GM19043 (cell line): ENCODE measurements at regions not wholly inside any gene's neighbourhood (a gene's known extent, or its start where the extent isn't known, plus 50 kb on each side); places are given as distances from the start of the nearest gene placed in this dataset.
"Not testable (repeated sequence)": the region's sequence is repeated elsewhere in the genome, so short reads cannot be mapped to it uniquely, and the experiment has no call there.

Source experiments
- ATAC-seq: cut with Tn5 transposase; IDR thresholded peaks from one replicate; pipeline ENCODE4 v1.9.1; 2021; ENCODE audit warnings: low read depth; ENCODE audit not compliant: unreplicated experiment

- ATAC-seq, result no peak
Observed at GRCh38 chr6:71049198-71049770, 92.4 kb upstream of the B3GAT2 start.

DNA sequence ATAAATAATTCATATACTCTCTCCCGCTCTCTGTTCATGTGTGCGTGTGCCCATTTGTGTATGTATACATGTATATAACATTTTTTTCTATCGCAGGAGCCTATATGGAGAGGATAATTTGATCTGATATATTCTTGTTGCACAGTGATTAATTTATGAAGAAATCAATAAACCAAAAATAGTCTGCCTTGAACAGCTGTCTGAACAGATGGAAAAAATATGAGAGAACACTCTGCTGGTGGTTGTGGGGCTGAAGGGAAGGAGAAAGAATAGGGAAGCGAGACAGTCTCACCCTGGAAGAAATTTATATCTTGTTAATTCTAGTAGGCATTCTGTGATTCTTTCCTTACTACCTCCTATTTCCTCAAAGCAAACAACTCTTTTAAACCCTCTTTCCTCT is 96.6 kb upstream of the B3GAT2 start:
- ATAC-seq, result no peak

GRCh38 chr6:71056656-71057055 is 99.8 kb upstream of the B3GAT2 start:
- ATAC-seq, result no peak

- ATAC-seq, result no peak
Observed at GRCh38 chr6:71066153-71066552, 109.3 kb upstream of the B3GAT2 start.

GRCh38 chr6:71067816-71068215 is 111.0 kb upstream of the B3GAT2 start:
- no peak for ATAC-seq

DNA sequence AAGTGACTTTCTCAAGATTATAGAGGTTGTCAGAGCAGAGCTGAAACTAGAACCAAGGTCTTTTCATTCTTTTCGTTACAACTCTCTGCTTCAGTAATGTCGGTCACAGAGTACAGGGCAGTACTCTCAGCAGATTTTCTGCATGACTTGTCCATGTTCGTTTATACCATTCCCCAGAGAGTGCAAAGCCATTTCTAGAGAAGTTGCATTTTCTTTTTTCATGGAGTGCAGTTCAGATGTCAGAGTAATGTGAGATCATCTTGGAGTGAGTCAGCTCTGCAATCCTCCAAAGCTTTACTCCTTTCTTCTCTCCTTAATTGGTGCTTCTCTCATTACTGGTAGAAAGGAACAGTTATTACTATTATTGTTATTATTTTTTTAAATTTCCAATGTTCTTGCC is 115.6 kb upstream of the B3GAT2 start:
- no peak for ATAC-seq

DNA sequence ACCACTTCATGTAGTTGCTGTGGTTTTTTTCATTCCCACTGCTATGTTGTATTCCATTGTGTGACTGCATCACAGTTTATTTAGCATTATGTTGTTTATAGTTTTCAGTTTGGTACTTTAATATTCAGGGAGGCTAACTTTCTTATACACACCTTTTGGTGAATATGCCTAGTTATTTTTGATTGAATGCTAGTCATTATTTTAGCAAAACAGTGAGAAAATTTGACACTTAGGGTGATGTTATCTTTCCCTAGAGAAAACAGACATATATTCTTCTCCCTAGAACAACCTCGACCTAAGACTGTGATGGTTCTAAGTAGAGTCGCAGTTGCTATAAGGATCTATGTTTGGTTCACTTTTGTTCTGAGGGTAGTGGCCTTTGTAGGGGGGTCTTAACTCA is 120.8 kb upstream of the B3GAT2 start:
- no peak for ATAC-seq

- ATAC-seq, result no peak
Observed at GRCh38 chr6:71079677-71080076, 122.8 kb upstream of the B3GAT2 start.

DNA sequence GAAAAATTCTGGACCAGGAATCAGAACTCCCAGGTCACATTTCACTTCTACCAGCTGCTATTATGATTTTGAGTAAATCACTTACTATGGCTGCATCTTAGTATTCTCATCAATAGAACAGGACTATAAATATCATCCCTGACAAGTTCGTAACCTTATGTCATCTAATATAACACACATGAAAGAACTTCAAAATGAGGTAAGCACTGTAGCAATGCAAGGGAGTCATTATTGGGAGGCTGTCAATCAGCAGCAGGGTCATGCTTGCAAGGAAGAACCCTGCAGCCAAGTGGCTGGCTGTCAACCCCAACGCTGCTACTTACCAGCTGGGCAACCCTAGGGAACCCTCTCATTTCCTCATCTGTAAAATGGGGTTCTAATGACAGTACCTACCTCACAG is 123.3 kb upstream of the B3GAT2 start:
- no peak for ATAC-seq

DNA sequence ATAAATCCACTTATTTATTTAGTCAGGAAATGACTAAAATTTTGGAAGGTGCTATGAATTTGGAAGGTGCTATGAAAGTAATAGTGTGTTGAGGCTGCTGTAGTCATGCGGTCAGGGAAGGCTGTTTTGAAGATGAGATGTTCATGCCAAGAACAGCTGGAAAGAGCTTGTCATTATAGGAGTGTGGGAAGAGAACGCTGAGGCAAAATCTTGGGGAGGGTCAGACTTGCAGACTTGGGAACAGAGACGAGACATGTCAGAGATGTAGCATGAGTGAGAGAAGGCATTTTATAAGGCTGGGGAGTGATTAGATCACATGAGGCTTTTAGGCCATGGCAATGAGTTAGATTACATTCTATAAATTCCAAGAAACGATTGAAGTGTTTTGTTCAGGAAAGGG is 124.0 kb upstream of the B3GAT2 start:
- ATAC-seq, result no peak

DNA sequence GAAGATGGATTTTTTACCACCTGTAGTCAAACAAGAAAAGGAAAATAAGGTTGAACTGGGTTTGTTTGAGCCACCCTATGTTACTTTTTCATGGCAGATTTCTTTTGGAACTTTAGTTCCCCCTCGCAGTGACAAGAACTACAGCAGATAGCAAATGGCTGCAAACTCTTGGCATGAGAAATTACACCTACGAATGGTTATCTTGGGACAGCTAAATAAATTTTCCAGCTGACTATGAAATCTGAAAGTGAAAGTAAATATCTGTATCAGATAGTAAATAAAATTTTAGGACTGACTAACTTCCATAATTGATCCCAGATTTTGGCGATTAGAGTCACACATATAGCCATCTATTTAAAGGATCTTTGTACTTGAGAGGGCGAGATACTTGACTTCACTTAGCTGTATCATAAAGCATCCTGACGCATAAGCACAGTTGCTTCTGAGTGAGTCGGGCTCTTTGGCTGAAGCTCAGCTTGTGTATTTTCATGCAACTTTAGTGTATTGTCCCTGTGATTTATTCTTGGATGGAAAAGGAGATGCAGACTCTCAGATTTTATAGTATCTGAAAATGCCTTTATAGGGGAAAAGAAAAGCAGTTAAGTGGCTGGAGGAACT is 125.3 kb upstream of the B3GAT2 start:
- no peak for ATAC-seq

- no peak for ATAC-seq
Observed at GRCh38 chr6:71083308-71083820, 126.5 kb upstream of the B3GAT2 start.

GRCh38 chr6:71088166-71088565 is 131.3 kb upstream of the B3GAT2 start:
- ATAC-seq, result no peak

DNA sequence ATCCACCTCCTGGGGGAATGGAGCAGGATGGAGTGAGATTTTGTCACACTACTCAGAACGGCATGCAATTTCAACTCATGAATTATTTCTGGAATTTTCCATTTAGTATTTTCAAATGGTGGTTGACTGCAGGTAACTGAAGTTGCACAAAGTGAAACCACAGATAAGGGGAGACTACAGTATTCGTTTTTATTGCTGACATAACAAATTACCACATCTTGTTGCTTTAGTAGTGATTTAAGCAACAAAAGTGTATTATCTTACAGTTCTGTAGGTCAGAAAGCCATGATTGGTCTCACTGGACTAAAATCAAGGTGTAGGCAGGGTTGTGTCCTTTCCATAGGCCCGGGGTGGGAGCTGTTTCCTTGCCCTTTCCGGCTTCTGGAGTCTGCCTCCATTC is 133.4 kb upstream of the B3GAT2 start:
- no peak for ATAC-seq

- ATAC-seq, result no peak
Observed at GRCh38 chr6:71091167-71091566, 134.3 kb upstream of the B3GAT2 start.

- no peak for ATAC-seq
Observed at GRCh38 chr6:71091956-71092355, 135.1 kb upstream of the B3GAT2 start.

DNA sequence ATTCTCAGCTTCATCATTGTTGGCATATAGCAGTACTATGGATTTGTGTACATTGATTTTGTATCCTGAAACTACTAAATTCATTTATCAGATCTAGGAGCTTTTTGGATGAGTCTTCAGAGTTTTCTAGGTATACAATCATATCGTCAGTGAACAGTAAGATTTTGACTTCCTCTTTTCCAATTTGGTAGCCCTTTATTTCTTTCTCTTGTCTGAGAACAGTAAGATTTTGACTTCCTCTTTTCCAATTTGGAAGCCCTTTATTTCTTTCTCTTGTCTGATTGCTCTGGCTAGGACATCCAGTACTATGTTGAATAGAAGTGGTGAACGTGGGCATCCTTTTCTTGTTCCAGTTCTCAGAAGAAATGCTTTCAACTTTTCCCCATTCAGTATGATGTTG is 140.4 kb upstream of the B3GAT2 start:
- ATAC-seq, result not testable (repeated sequence)

DNA sequence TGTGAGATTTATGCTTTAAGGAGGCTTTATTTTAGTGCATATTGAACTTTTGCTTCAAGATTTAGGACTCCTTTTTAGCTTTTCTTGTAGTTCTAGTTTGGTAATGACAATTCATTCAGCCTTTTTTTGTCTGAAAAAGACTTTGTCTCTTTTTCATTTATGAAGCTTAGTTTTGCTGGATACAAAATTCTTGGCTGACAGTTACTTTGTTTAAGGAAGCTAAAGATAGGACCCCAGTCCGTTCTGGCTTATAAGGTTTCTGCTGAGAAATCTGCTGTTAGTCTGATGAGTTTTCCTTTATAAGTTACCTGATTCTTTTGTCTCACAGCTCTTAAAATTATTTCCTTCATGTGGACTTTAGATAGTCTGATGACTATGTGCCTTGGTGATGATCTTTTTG is 142.8 kb upstream of the B3GAT2 start:
- ATAC-seq, result no peak

GRCh38 chr6:71103130-71103529 is 146.3 kb upstream of the B3GAT2 start:
- ATAC-seq, result no peak

- ATAC-seq, result no peak
Observed at GRCh38 chr6:71103641-71104040, 146.8 kb upstream of the B3GAT2 start.

DNA sequence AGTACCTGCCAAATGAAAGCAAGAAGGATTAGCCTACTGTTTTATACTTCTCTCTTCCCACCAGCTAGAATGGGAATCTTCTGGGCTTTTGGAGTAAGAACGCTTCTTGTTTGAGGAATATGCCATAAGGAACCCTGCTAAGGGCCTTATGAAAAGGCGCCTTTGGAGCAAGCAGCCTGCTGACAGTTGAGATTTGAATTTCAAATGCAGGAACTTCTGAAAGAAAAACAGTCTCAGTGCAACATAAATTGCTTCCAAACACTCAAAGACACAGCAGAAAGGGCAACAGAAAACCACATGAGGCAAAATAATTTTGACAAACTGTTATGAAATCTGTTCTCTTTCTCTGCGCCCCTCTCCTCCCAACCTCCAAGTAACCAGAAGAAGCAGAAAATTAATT is 149.4 kb upstream of the B3GAT2 start:
- no peak for ATAC-seq

DNA sequence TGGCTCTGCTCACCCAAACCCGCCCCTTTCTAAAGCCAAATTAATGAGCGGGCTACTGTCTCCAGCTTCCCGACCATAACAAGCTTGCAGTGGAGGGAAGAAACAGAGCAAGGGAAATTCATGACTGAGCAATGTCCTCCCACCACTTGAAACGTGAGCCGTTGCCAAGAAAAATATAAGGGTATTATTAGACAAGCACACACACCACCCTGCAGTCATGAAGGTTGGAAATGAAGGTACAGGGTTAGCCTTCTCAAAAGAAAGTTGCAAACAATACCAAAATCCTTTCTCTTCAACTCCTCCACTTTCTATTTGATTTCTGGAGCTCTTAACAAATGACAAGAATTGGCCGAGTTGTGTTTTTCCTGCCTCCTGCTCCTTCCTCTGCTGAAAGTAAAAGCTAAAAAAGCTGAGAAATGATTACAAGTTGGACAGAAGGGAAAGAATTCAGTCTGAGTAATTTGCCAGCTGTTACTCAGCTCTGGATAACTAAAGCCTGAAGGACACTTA is 151.1 kb upstream of the B3GAT2 start:
- no peak for ATAC-seq
